ENCODE measurements at regions not wholly inside any gene's neighbourhood (a gene's known extent, or its start where the extent isn't known, plus 50 kb on each side); places are given as distances from the start of the nearest gene placed in this dataset.

GRCh38 chr12:115823635-115824034 lies 453.9 kb downstream of the MED13L start:
- Histone ChIP-seq H3K18ac (ENCODE audit: extremely low read depth, low read length) (no peak overlapping the region), H3K23ac (ENCODE audit: insufficient read length) (no peak overlapping the region), H2BK15ac (ENCODE audit: low read length) (no peak overlapping the region), H3K79me2 (ENCODE audit: control insufficient read depth in 1 of 2, insufficient read depth in 2 of 2, low read length in 2 of 2) (no peaks in the 10 kb centered on the region), H3K27ac (ENCODE audit: low read depth, low read length) (no peak overlapping the region), H3K9me3 (ENCODE audit: insufficient read depth in 2 of 2, low read depth in 1 of 2, low read length in 1 of 2) (peaks cover 5% of the 10 kb centered on the region in 2 experiments; a peak in 2 of 4 replicates), H3K4me3 (ENCODE audit: extremely low read depth in 1 of 4, insufficient read depth in 2 of 4, low read depth in 3 of 4, low read length in 4 of 4) (no peak overlapping the region), H3K14ac (ENCODE audit: insufficient read length) (no peak overlapping the region), H3K23me2 (ENCODE audit: low read depth, low read length) (peaks cover 2% of the 10 kb centered on the region; the same call in 1 of the 2 replicates), H2BK5ac (ENCODE audit: low read depth, low read length) (no peak overlapping the region), H2BK12ac (ENCODE audit: low read depth, low read length) (no peak overlapping the region), H3K9ac (replicated peaks in 1 of 4; ENCODE audit: extremely low read depth in 1 of 4, low read depth in 3 of 4, low read length in 3 of 4) (no peak overlapping the region), H4K5ac (ENCODE audit: insufficient read length, low read depth, low read length) (no peak overlapping the region), H2BK20ac (ENCODE audit: low read length) (no peak overlapping the region), H3K4ac (replicated peaks; ENCODE audit: insufficient read length, low read depth, low read length) (no peak overlapping the region), H3K4me2 (ENCODE audit: insufficient read depth in 1 of 2, low read depth in 2 of 2, low read length in 2 of 2) (no peak overlapping the region), H3K4me1 (replicated peaks in 1 of 4; ENCODE audit: control insufficient read depth in 3 of 4, insufficient read depth in 4 of 4, low read length in 3 of 4) (no peaks in the 10 kb centered on the region), H4K8ac (ENCODE audit: extremely low read depth, insufficient read depth, low read length) (no peak overlapping the region), H4K20me1 (replicated peaks in 1 of 2; ENCODE audit: control insufficient read depth in 1 of 2, insufficient read depth in 2 of 2, low read length in 2 of 2) (no peaks in the 10 kb centered on the region), H3K36me3 (ENCODE audit: control insufficient read depth in 2 of 4, insufficient read depth in 4 of 4, low read length in 3 of 4) (no peaks in the 10 kb centered on the region), H2AK5ac (ENCODE audit: low read depth, low read length) (no peak overlapping the region), H3K27me3 (replicated peaks in 1 of 4; ENCODE audit: control insufficient read depth in 3 of 4, extremely low read depth in 1 of 4, insufficient read depth in 3 of 4, low read length in 3 of 4) (no peaks in the 10 kb centered on the region), H4K91ac (replicated peaks; ENCODE audit: insufficient read length, low read length) (no peak overlapping the region), H2AFZ (ENCODE audit: low read length) (no peak overlapping the region), H3K79me1 (ENCODE audit: low read depth, low read length) (no peaks in the 10 kb centered on the region), H2BK120ac (replicated peaks; ENCODE audit: low read depth, low read length) (no peak overlapping the region), H3K56ac (replicated peaks; ENCODE audit: insufficient read length, low read depth, low read length) (no peak overlapping the region)
- WGBS, 2 experiments (ENCODE audit: extremely low coverage in 1 of 2, insufficient coverage in 1 of 2, insufficient read length in 1 of 2, insufficient replicate concordance in 2 of 2, low coverage in 1 of 2, low lambda C conversion rate in 2 of 2, missing lambda C conversion rate in 1 of 2), result 89% methylated on average over 5 of the region's 5 CpGs; no CpG with 5 or more reads in 1 of the 2 experiments
- FAIRE-seq (no peak), DNase-seq (ENCODE audit: low read depth in 1 of 2, low spot score in 2 of 2) (no peak)
- POLR2A ChIA-PET (ENCODE audit: partially characterized antibody), result no interaction called here
- CTCF ChIA-PET (ENCODE audit: partially characterized antibody), result interaction anchor here (0.6 to 1.2 kb wide), 4 partner anchors 8 to 94 kb away, joined by 3 to 4 read pairs (median 4); no protein-coding TSS in a partner anchor
- TF ChIP-seq YY1 (IDR thresholded peaks at IDR 0.05; ENCODE audit: low read depth, low read length) (no peak), SP1 (IDR thresholded peaks at IDR 0.05; ENCODE audit: low read depth, low read length) (no peak), SIRT6 (IDR thresholded peaks at IDR 0.05; ENCODE audit: low read length) (no peak), KDM5A (IDR thresholded peaks at IDR 0.05; ENCODE audit: low read length) (no peak), TAF1 (IDR thresholded peaks at IDR 0.05; ENCODE audit: low read depth, low read length) (no peak), RFX5 (IDR thresholded peaks at IDR 0.05; ENCODE audit: borderline replicate concordance, low read depth, low read length) (no peak), TBP (IDR thresholded peaks at IDR 0.05; ENCODE audit: low read depth, low read length) (no peak), SRF (IDR thresholded peaks at IDR 0.05; ENCODE audit: low read depth, low read length) (no peak), POLR2AphosphoS5 (IDR thresholded peaks at IDR 0.05; ENCODE audit: low read depth, low read length) (no peak), MAFK (IDR thresholded peaks at IDR 0.05; ENCODE audit: low read depth, low read length) (no peak)

All from H1 (cell line).